SH-SY5Y (cell line): ENCODE measurements at regions not wholly inside any gene's neighbourhood (a gene's known extent, or its start where the extent isn't known, plus 50 kb on each side); places are given as distances from the start of the nearest gene placed in this dataset.

Experiments
- GATA2 ChIP-seq: IDR thresholded peaks from 2 replicates; pipeline ENCODE4 v1.6.1; 2011; ENCODE audit warnings: mild to moderate bottlenecking, low read depth, low read length
- GATA3 ChIP-seq: IDR thresholded peaks from 2 replicates; pipeline ENCODE4 v1.6.1; 2011; ENCODE audit warnings: low read depth, mild to moderate bottlenecking, low read length, moderate library complexity

GRCh38 chr12:124195567-124195942 lies 99.3 kb upstream of the RFLNA start:
- TF ChIP-seq GATA2 (no peak), GATA3 (no peak)
